GM11168 (cell line): ENCODE measurements at regions not wholly inside any gene's neighbourhood (a gene's known extent, or its start where the extent isn't known, plus 50 kb on each side); places are given as distances from the start of the nearest gene placed in this dataset.

ENCODE experiments used
- in situ Hi-C: fragments of 300-500 bp; cut with MboI; formaldehyde crosslinking; loops from one replicate; pipeline ENCODE4 v1.12.0; 2022; ENCODE audit warnings: low sequenced_read_pairs; ENCODE audit not compliant: unreplicated experiment

GRCh38 chr7:17590221-17590620 lies 291.8 kb downstream of the AHR start:
- in situ Hi-C loops, result no loop called here

GRCh38 chr7:17593819-17594419 lies 295.5 kb downstream of the AHR start:
- in situ Hi-C loops, result no loop called here

GRCh38 chr7:17595546-17595945 lies 297.1 kb downstream of the AHR start:
- in situ Hi-C loops, result no loop called here

GRCh38 chr7:17598305-17598704 lies 299.9 kb downstream of the AHR start:
- in situ Hi-C loops, result no loop called here

GRCh38 chr7:17598846-17599245 lies 300.4 kb downstream of the AHR start:
- in situ Hi-C loops, result no loop called here

GRCh38 chr7:17599733-17600339 lies 301.4 kb downstream of the AHR start:
- in situ Hi-C loops, result no loop called here

- in situ Hi-C loops, result no loop called here
Observed at GRCh38 chr7:17600340-17600752, 301.9 kb downstream of the AHR start.

GRCh38 chr7:17601921-17602320 lies 303.5 kb downstream of the AHR start:
- in situ Hi-C loops, result no loop called here

- in situ Hi-C loops, result no loop called here
Observed at GRCh38 chr7:17608114-17608833, 309.8 kb downstream of the AHR start.

- in situ Hi-C loops, result no loop called here
Observed at GRCh38 chr7:17611611-17612010, 313.2 kb downstream of the AHR start.

- in situ Hi-C loops, result no loop called here
Observed at GRCh38 chr7:17613338-17614041, 315.0 kb downstream of the AHR start.

GRCh38 chr7:17617380-17617779 lies 318.9 kb downstream of the AHR start:
- in situ Hi-C loops, result no loop called here

GRCh38 chr7:17617857-17618651 lies 319.6 kb downstream of the AHR start:
- in situ Hi-C loops, result no loop called here

- in situ Hi-C loops, result no loop called here
Observed at GRCh38 chr7:17618652-17618974, 320.2 kb downstream of the AHR start.

- in situ Hi-C loops, result no loop called here
Observed at GRCh38 chr7:17619196-17619818, 320.9 kb downstream of the AHR start.

- in situ Hi-C loops, result no loop called here
Observed at GRCh38 chr7:17620566-17620965, 319.7 kb downstream of the SNX13 start.

- in situ Hi-C loops, result no loop called here
Observed at GRCh38 chr7:17622451-17622850, 317.8 kb downstream of the SNX13 start.

- in situ Hi-C loops, result no loop called here
Observed at GRCh38 chr7:17623546-17624185, 316.6 kb downstream of the SNX13 start.

GRCh38 chr7:17624379-17624778 lies 315.9 kb downstream of the SNX13 start:
- in situ Hi-C loops, result no loop called here
